Upper lobe of right lung (tissue), 1 donor: ENCODE measurements at regions not wholly inside any gene's neighbourhood (a gene's known extent, or its start where the extent isn't known, plus 50 kb on each side); places are given as distances from the start of the nearest gene placed in this dataset.

ENCODE experiments used
- ATAC-seq: fragments of 200-7000 bp; cut with Tn5 transposase; one replicate; pipeline ENCODE4 v1.9.1; 2020; ENCODE audit warnings: mild to moderate bottlenecking, moderate library complexity
- DNase-seq: peaks from one replicate; pipeline ENCODE4 v3.0.0-alpha.2; 2020
- H3K27ac ChIP-seq: fragments of 200-600 bp; one replicate; pipeline ENCODE4 v1.8.0; 2022
- H3K27me3 ChIP-seq: fragments of 200-600 bp; one replicate; pipeline ENCODE4 v1.8.0; 2022; ENCODE audit warnings: mild to moderate bottlenecking
- H3K36me3 ChIP-seq: fragments of 200-600 bp; one replicate; pipeline ENCODE4 v1.8.0; 2022
- H3K4me1 ChIP-seq: fragments of 200-600 bp; one replicate; pipeline ENCODE4 v1.8.0; 2022
- H3K4me3 ChIP-seq: fragments of 200-600 bp; one replicate; pipeline ENCODE4 v1.8.0; 2022; ENCODE audit warnings: mild to moderate bottlenecking
- H3K9me3 ChIP-seq: fragments of 200-600 bp; one replicate; pipeline ENCODE4 v1.8.0; 2022
- CTCF ChIP-seq: fragments of 200-600 bp; IDR thresholded peaks from one replicate; pipeline ENCODE4 v1.8.0; 2022; ENCODE audit warnings: antibody characterized with exemption
- intact Hi-C: fragments of 100-400 bp; cut with DNase I; formaldehyde crosslinking; loops from one replicate; pipeline ENCODE4 v1.11.0; 2022
- donor health status: DM: no; HTN: yes; CAD: no; lungs with severe emphysema.

GRCh38 chr17:51391982-51392654 is 131.8 kb downstream of the UTP18 start:
- Histone ChIP-seq H3K27me3 (no peaks in the 10 kb centered on the region), H3K9me3 (no peaks in the 10 kb centered on the region), H3K4me1 (no peaks in the 10 kb centered on the region), H3K4me3 (no peak overlapping the region), H3K27ac (no peak overlapping the region), H3K36me3 (no peaks in the 10 kb centered on the region)
- DNase-seq (no peak), ATAC-seq (no peak)
- intact Hi-C loops: no loop called here
- no peak for TF ChIP-seq CTCF

GRCh38 chr17:51395621-51396020 is 135.3 kb downstream of the UTP18 start:
- intact Hi-C loops: no loop called here
- DNase-seq (no peak), ATAC-seq (no peak)
- Histone ChIP-seq H3K36me3 (no peaks in the 10 kb centered on the region), H3K4me3 (no peak overlapping the region), H3K27ac (no peak overlapping the region), H3K4me1 (no peaks in the 10 kb centered on the region), H3K27me3 (no peaks in the 10 kb centered on the region), H3K9me3 (no peaks in the 10 kb centered on the region)
- TF ChIP-seq CTCF: no peak

- H3K36me3 ChIP-seq: no peaks in the 10 kb centered on the region
- H3K4me3 ChIP-seq: no peak overlapping the region
- no peak overlapping the region for H3K27ac ChIP-seq
- H3K4me1 ChIP-seq: no peaks in the 10 kb centered on the region
- TF ChIP-seq CTCF: no peak
- no peak for DNase-seq
- no peaks in the 10 kb centered on the region for H3K27me3 ChIP-seq
- ATAC-seq: no peak
- intact Hi-C loops: no loop called here
- no peaks in the 10 kb centered on the region for H3K9me3 ChIP-seq
These were observed 137.2 kb downstream of the UTP18 start for GRCh38 chr17:51397361-51398127.

DNA sequence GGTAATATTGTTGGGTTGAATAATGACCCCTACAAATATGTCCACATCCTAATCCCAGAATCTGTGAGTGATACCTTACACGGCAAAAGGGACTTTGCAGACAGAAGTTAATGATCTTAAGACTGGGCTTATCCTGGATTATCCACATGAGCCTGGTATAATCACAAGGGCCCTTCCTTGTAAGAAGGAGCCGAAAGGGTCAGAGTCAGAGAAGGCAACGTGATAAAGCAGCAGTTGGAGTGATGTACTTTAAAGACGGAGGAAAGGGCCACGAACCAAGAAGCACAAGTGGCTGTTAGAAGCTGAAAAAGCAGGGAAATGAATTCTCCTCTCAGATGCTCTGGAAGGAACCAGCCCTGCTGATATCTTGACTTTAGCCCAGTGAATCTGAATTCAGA is 137.8 kb downstream of the UTP18 start:
- no peak overlapping the region for H3K4me3 ChIP-seq
- no peaks in the 10 kb centered on the region for H3K9me3 ChIP-seq
- H3K27ac ChIP-seq: no peak overlapping the region
- H3K4me1 ChIP-seq: no peaks in the 10 kb centered on the region
- no peaks in the 10 kb centered on the region for H3K36me3 ChIP-seq
- no peaks in the 10 kb centered on the region for H3K27me3 ChIP-seq
- intact Hi-C loops: no loop called here
- TF ChIP-seq CTCF: no peak
- ATAC-seq: no peak
- DNase-seq: no peak

DNA sequence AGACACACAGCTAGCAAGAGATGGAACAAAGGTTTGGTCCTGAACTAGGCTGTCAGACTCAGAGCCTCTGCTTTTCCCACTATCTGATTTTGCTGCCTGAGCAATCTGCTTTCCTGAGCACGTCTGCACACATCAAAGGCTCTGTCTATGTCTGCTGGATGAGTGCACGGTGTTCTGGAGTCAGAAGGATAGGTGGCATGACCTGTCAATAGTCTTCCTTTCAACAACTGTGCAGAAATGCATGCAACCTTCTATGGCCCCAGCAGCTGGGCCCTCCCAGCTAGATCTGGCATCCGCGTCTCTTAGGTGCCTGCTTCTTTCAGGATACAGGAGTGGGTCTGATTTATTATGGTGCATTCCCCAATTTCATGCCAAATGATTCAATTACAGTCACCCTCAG is 138.3 kb downstream of the UTP18 start:
- no peaks in the 10 kb centered on the region for H3K36me3 ChIP-seq
- H3K9me3 ChIP-seq: no peaks in the 10 kb centered on the region
- intact Hi-C loops: no loop called here
- no peak for TF ChIP-seq CTCF
- H3K27ac ChIP-seq: no peak overlapping the region
- no peak overlapping the region for H3K4me3 ChIP-seq
- no peaks in the 10 kb centered on the region for H3K27me3 ChIP-seq
- H3K4me1 ChIP-seq: no peaks in the 10 kb centered on the region
- ATAC-seq: no peak
- DNase-seq: no peak
